ENCODE measurements at regions not wholly inside any gene's neighbourhood (a gene's known extent, or its start where the extent isn't known, plus 50 kb on each side); places are given as distances from the start of the nearest gene placed in this dataset.

DNA sequence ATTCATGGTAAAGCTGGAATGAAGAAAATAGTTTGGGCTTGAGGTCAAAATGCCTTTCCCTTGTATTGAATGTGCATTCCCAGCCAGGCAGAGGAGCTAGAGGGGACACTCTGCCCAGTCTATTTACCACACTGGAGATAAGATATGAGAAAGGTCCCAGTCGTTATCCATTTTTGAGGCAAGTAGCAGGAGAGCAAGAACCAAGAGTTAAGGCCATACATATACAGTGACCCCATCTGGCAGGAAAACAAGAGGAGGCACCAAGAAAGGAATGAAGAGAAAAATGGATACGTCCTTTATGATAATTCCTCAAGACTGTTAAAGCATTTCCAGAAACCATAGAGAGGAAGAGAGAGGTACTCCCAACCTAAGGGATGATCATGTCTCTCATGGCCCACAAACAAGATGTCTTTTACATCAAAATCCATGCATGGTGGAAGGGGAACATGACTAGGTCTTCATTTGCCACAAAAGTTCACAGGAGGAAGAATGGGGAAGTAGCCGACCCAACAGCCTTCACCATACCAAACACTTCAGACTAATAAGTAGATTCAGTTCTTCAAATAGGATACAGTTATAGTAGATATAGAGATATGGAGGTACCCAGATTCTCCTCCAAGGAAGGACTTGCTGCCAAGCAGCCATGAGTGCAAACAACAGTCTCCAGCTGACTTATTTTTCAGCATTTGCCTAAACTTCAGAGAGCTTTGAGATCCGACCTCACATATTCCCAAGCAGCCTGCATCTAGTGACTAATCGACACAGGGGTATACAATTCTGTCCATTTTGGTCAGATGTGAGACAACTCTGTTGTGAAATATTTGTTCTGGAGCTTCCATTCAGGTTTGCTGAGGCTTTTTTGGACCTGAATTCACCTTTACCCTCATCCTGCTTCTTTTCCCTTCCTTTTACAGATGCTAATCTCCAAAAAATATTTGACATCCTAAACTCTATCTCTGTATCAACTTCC is 61.1 kb upstream of the CCDC71L start:
- TF ChIP-seq TEAD4 (IDR thresholded peaks at IDR 0.05): no peak
- no peak for TF ChIP-seq USF1 (IDR thresholded peaks at IDR 0.05)
- TF ChIP-seq TCF12 (IDR thresholded peaks at IDR 0.05; ENCODE audit: low read depth): no peak
- no peak for TF ChIP-seq CREB1 (IDR thresholded peaks at IDR 0.05; ENCODE audit: low read depth)

GRCh38 chr7:106723398-106723797 is 62.4 kb upstream of the CCDC71L start:
- TF ChIP-seq FOXM1 (IDR thresholded peaks at IDR 0.05; ENCODE audit: borderline replicate concordance, low read depth) (no peak), EGR1 (IDR thresholded peaks at IDR 0.05) (no peak), RAD21 (IDR thresholded peaks at IDR 0.05; ENCODE audit: low read depth) (no peak), NFIC (IDR thresholded peaks at IDR 0.05) (no peak), REST (IDR thresholded peaks at IDR 0.05; ENCODE audit: low read depth) (no peak), ZBTB7A (IDR thresholded peaks at IDR 0.05; ENCODE audit: low read depth) (no peak), USF1 (IDR thresholded peaks at IDR 0.05) (no peak), CREB1 (IDR thresholded peaks at IDR 0.05; ENCODE audit: low read depth) (no peak), TCF12 (IDR thresholded peaks at IDR 0.05; ENCODE audit: low read depth) (no peak), EP300 (IDR thresholded peaks at IDR 0.05; ENCODE audit: borderline replicate concordance) (no peak), TEAD4 (IDR thresholded peaks at IDR 0.05) (no peak), CEBPB (IDR thresholded peaks at IDR 0.05) (no peak), YY1 (IDR thresholded peaks at IDR 0.05; ENCODE audit: low read depth) (no peak)

- TF ChIP-seq USF1 (IDR thresholded peaks at IDR 0.05): no peak
- no peak for TF ChIP-seq YY1 (IDR thresholded peaks at IDR 0.05; ENCODE audit: low read depth)
- no peak for TF ChIP-seq TCF12 (IDR thresholded peaks at IDR 0.05; ENCODE audit: low read depth)
- no peak for TF ChIP-seq EP300 (IDR thresholded peaks at IDR 0.05; ENCODE audit: borderline replicate concordance)
- TF ChIP-seq CREB1 (IDR thresholded peaks at IDR 0.05; ENCODE audit: low read depth): no peak
- TF ChIP-seq MAX (IDR thresholded peaks at IDR 0.05): no peak
- no peak for TF ChIP-seq RAD21 (IDR thresholded peaks at IDR 0.05; ENCODE audit: low read depth)
- no peak for TF ChIP-seq CEBPB (IDR thresholded peaks at IDR 0.05)
- TF ChIP-seq REST (IDR thresholded peaks at IDR 0.05; ENCODE audit: low read depth): no peak
- TF ChIP-seq TEAD4 (IDR thresholded peaks at IDR 0.05): no peak
- no peak for TF ChIP-seq FOXM1 (IDR thresholded peaks at IDR 0.05; ENCODE audit: borderline replicate concordance, low read depth)
- TF ChIP-seq EGR1 (IDR thresholded peaks at IDR 0.05): no peak
- no peak for TF ChIP-seq NFIC (IDR thresholded peaks at IDR 0.05)
- no peak for TF ChIP-seq TAF1 (IDR thresholded peaks at IDR 0.05; ENCODE audit: low read depth)
- no peak for TF ChIP-seq ZBTB7A (IDR thresholded peaks at IDR 0.05; ENCODE audit: low read depth)
Measured at GRCh38 chr7:106729720-106730385, 68.9 kb upstream of the CCDC71L start.

- no peak for TF ChIP-seq USF1 (IDR thresholded peaks at IDR 0.05)
- TF ChIP-seq TCF12 (IDR thresholded peaks at IDR 0.05; ENCODE audit: low read depth): no peak
- no peak for TF ChIP-seq TAF1 (IDR thresholded peaks at IDR 0.05; ENCODE audit: low read depth)
- TF ChIP-seq RAD21 (IDR thresholded peaks at IDR 0.05; ENCODE audit: low read depth): no peak
- TF ChIP-seq EGR1 (IDR thresholded peaks at IDR 0.05): no peak
- TF ChIP-seq CREB1 (IDR thresholded peaks at IDR 0.05; ENCODE audit: low read depth): no peak
- no peak for TF ChIP-seq ZBTB7A (IDR thresholded peaks at IDR 0.05; ENCODE audit: low read depth)
- no peak for TF ChIP-seq REST (IDR thresholded peaks at IDR 0.05; ENCODE audit: low read depth)
- TF ChIP-seq EP300 (IDR thresholded peaks at IDR 0.05; ENCODE audit: borderline replicate concordance): no peak
- TF ChIP-seq MAX (IDR thresholded peaks at IDR 0.05): no peak
- TF ChIP-seq CEBPB (IDR thresholded peaks at IDR 0.05): no peak
- TF ChIP-seq FOXM1 (IDR thresholded peaks at IDR 0.05; ENCODE audit: borderline replicate concordance, low read depth): no peak
Measured at GRCh38 chr7:106731187-106731586, 70.2 kb upstream of the CCDC71L start.

Data from Ishikawa (cell line).